ENCODE measurements at regions not wholly inside any gene's neighbourhood (a gene's known extent, or its start where the extent isn't known, plus 50 kb on each side); places are given as distances from the start of the nearest gene placed in this dataset.

- no peak for DNase-seq (ENCODE audit: low read depth in 1 of 2, low spot score in 1 of 2)
- TF ChIP-seq REST (IDR thresholded peaks at IDR 0.05; ENCODE audit: insufficient replicate concordance, low read depth) (no peak), GABPA (IDR thresholded peaks at IDR 0.05; ENCODE audit: low read depth) (no peak), CTCF (IDR thresholded peaks at IDR 0.05; ENCODE audit: insufficient read depth, low read length) (no peak), SPI1 (IDR thresholded peaks at IDR 0.05; ENCODE audit: borderline replicate concordance, low read depth) (no peak), POLR2AphosphoS5 (IDR thresholded peaks at IDR 0.05; ENCODE audit: low read depth) (no peak)
These were observed 395.4 kb upstream of the ACVR2A start for GRCh38 chr2:147449323-147449991.

GRCh38 chr2:147442816-147443215, 402.0 kb upstream of the ACVR2A start:
- Histone ChIP-seq H3K4me3 (replicated peaks; ENCODE audit: insufficient read depth, low read length) (no peak overlapping the region), H3K27ac (replicated peaks) (no peak overlapping the region), H3K27me3 (ENCODE audit: insufficient read depth, poor library complexity, severe bottlenecking) (peaks cover 4% of the 10 kb centered on the region)
- no peak for TF ChIP-seq GABPA (IDR thresholded peaks at IDR 0.05; ENCODE audit: low read depth)
- TF ChIP-seq REST (IDR thresholded peaks at IDR 0.05; ENCODE audit: insufficient replicate concordance, low read depth): no peak
- TF ChIP-seq SPI1 (IDR thresholded peaks at IDR 0.05; ENCODE audit: borderline replicate concordance, low read depth): no peak
- no peak for TF ChIP-seq CTCF (IDR thresholded peaks at IDR 0.05; ENCODE audit: insufficient read depth, low read length)
- no peak for TF ChIP-seq POLR2AphosphoS5 (IDR thresholded peaks at IDR 0.05; ENCODE audit: low read depth)
- DNase-seq (ENCODE audit: low read depth in 1 of 2, low spot score in 1 of 2): no peak

More at GRCh38 chr2:147449323-147449991, 395.4 kb upstream of the ACVR2A start:
- Histone ChIP-seq H3K27ac (replicated peaks) (no peak overlapping the region), H3K27me3 (ENCODE audit: insufficient read depth, poor library complexity, severe bottlenecking) (peaks cover 7% of the 10 kb centered on the region), H3K4me3 (replicated peaks; ENCODE audit: insufficient read depth, low read length) (no peak overlapping the region)

- no peak overlapping the region for H3K4me3 ChIP-seq (replicated peaks; ENCODE audit: insufficient read depth, low read length)
- H3K27ac ChIP-seq (replicated peaks): no peak overlapping the region
- no peaks in the 10 kb centered on the region for H3K27me3 ChIP-seq (ENCODE audit: insufficient read depth, poor library complexity, severe bottlenecking)
- DNase-seq (ENCODE audit: low read depth in 1 of 2, low spot score in 1 of 2): no peak
- TF ChIP-seq CTCF (IDR thresholded peaks at IDR 0.05; ENCODE audit: insufficient read depth, low read length): no peak
- no peak for TF ChIP-seq GABPA (IDR thresholded peaks at IDR 0.05; ENCODE audit: low read depth)
- no peak for TF ChIP-seq SPI1 (IDR thresholded peaks at IDR 0.05; ENCODE audit: borderline replicate concordance, low read depth)
These were observed 403.6 kb upstream of the ACVR2A start for GRCh38 chr2:147441182-147441581.

GRCh38 chr2:147440734-147441133, 404.1 kb upstream of the ACVR2A start:
- no peak overlapping the region for H3K4me3 ChIP-seq (replicated peaks; ENCODE audit: insufficient read depth, low read length)
- no peak for DNase-seq (ENCODE audit: low read depth in 1 of 2, low spot score in 1 of 2)
- H3K27me3 ChIP-seq (ENCODE audit: insufficient read depth, poor library complexity, severe bottlenecking): no peaks in the 10 kb centered on the region
- no peak overlapping the region for H3K27ac ChIP-seq (replicated peaks)
- TF ChIP-seq POLR2AphosphoS5 (IDR thresholded peaks at IDR 0.05; ENCODE audit: low read depth) (no peak), GABPA (IDR thresholded peaks at IDR 0.05; ENCODE audit: low read depth) (no peak), SPI1 (IDR thresholded peaks at IDR 0.05; ENCODE audit: borderline replicate concordance, low read depth) (no peak), REST (IDR thresholded peaks at IDR 0.05; ENCODE audit: insufficient replicate concordance, low read depth) (no peak), CTCF (IDR thresholded peaks at IDR 0.05; ENCODE audit: insufficient read depth, low read length) (no peak)

Data from HL-60 (cell line).